ENCODE measurements at regions not wholly inside any gene's neighbourhood (a gene's known extent, or its start where the extent isn't known, plus 50 kb on each side); places are given as distances from the start of the nearest gene placed in this dataset.
"Not testable (repeated sequence)": the region's sequence is repeated elsewhere in the genome, so short reads cannot be mapped to it uniquely, and the experiment has no call there.

DNA sequence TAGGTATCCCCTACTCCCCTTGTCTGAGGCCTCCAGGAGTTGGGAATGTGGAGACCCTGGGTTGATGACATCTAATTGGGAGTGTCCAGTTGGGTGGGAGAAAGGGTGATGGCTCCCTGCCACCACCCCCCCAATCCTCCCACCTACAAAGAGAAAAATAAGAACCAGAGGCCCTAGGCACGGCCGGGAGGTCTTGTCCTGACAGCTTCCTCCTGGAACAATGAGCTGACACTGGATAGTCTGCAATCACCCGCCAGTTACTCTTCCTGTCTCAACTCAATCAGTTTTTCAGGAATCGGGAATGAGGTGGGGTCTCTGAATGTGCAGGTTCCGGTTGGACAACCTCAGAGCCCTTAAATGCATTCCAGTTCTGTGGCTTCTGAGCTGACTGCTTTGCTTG is 129.9 kb upstream of the MRPS22 start:
- no peaks in the 10 kb centered on the region for H3K36me3 Mint-ChIP-seq (ENCODE audit: low read depth)
- H3K4me3 Mint-ChIP-seq: no peak overlapping the region
- H3K27ac Mint-ChIP-seq: no peak overlapping the region
- H3K9me3 Mint-ChIP-seq: no peaks in the 10 kb centered on the region
- intact Hi-C loops (cut with micrococcal nuclease): no loop called here
- no peaks in the 10 kb centered on the region for H3K4me1 Mint-ChIP-seq (ENCODE audit: low read depth)
- peaks cover 1% of the 10 kb centered on the region for H3K27me3 Mint-ChIP-seq

DNA sequence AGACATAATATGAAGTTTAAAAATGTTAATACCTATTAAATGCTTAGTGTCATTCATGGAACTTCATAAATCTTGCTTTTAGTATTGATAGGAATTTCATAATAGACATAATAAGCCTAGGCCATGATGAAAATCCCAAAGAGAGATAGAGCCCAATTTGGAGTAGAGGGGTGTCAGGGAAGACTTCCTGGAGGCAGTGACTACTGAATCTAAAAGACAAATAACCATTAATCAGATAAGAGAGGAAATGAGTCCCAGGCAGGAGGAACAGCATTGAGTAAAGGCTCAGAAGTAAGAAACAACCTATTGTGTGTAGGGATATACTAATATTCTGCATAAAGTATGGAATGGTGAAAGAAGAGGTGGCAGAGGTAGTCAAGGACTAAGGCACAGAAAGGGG is 126.9 kb upstream of the MRPS22 start:
- Mint-ChIP-seq H3K36me3 (ENCODE audit: low read depth) (no peaks in the 10 kb centered on the region), H3K4me3 (no peak overlapping the region), H3K27me3 (no peaks in the 10 kb centered on the region), H3K4me1 (ENCODE audit: low read depth) (no peaks in the 10 kb centered on the region), H3K27ac (no peak overlapping the region), H3K9me3 (no peaks in the 10 kb centered on the region)
- intact Hi-C loops (cut with micrococcal nuclease): no loop called here

DNA sequence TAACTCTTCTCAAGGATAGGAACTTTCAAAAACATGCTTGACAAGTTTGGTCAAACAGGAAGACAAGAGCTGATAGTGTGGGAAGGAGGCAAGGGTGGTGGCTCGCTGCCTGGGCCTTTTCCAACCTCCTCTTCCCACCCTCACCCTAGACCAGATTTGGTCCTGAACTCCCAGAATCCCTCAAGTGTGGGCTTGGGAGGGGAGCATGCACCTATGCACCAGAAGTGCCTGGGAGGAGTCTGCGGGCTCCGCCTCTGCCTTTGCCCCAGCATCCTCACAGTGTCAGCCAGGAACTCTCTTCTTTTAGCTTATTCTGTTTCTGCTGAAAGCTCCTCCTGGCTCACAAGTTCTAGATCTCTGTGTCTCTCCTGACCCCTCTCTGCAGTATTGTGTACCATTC is 126.2 kb upstream of the MRPS22 start:
- Mint-ChIP-seq H3K4me3 (no peak overlapping the region), H3K36me3 (ENCODE audit: low read depth) (no peaks in the 10 kb centered on the region), H3K27ac (no peak overlapping the region), H3K9me3 (no peaks in the 10 kb centered on the region), H3K4me1 (ENCODE audit: low read depth) (no peaks in the 10 kb centered on the region), H3K27me3 (no peaks in the 10 kb centered on the region)
- intact Hi-C loops (cut with micrococcal nuclease): no loop called here

DNA sequence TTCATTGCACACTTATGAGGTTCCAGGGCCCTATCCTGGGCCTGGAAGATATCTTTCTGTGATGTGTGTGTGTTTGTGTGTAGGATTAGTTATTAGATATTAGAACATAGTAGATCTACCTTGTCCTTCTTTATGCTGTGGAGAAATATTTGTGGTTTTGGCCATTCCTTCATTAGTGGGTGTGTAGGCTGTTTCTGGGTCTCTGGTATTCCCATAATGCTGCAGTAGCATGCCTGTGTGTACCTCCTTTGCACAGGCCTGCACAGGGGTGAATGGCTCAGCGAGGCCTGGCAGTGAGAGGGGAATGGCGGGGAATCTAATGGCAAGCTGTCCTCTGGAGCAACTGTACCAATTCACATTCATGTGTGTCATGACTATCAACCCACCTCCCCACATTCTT is 125.8 kb upstream of the MRPS22 start:
- intact Hi-C loops (cut with micrococcal nuclease): no loop called here
- no peaks in the 10 kb centered on the region for H3K27me3 Mint-ChIP-seq

DNA sequence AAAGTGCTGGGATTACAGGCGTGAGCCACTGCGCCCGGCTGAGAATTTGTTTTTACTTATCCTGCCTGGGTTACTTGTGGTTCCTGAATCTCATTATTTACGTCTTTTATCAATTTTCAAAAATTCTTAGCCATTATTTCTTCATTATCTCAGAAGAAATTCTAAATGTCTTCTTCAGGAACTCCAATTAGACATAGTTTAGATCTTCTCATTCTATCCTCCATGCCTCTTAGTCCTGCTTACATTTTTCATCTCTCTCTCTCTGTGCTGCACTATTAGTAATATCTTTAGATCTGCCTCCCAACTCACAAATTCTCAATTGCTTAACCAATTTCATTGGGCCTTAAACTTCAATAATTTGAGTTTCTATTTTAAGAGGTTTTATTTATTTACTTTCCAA is 124.4 kb upstream of the MRPS22 start:
- no peak overlapping the region for H3K4me3 Mint-ChIP-seq
- no peaks in the 10 kb centered on the region for H3K4me1 Mint-ChIP-seq (ENCODE audit: low read depth)
- no peaks in the 10 kb centered on the region for H3K36me3 Mint-ChIP-seq (ENCODE audit: low read depth)
- intact Hi-C loops (cut with micrococcal nuclease): no loop called here
- H3K27ac Mint-ChIP-seq: no peak overlapping the region
- H3K9me3 Mint-ChIP-seq: no peaks in the 10 kb centered on the region
- H3K27me3 Mint-ChIP-seq: no peaks in the 10 kb centered on the region

More for the DNA sequence above, 125.8 kb upstream of the MRPS22 start:
- H3K4me1 Mint-ChIP-seq (ENCODE audit: low read depth): no peaks in the 10 kb centered on the region
- no peaks in the 10 kb centered on the region for H3K36me3 Mint-ChIP-seq (ENCODE audit: low read depth)
- H3K27ac Mint-ChIP-seq: no peak overlapping the region
- no peaks in the 10 kb centered on the region for H3K9me3 Mint-ChIP-seq
- no peak overlapping the region for H3K4me3 Mint-ChIP-seq

DNA sequence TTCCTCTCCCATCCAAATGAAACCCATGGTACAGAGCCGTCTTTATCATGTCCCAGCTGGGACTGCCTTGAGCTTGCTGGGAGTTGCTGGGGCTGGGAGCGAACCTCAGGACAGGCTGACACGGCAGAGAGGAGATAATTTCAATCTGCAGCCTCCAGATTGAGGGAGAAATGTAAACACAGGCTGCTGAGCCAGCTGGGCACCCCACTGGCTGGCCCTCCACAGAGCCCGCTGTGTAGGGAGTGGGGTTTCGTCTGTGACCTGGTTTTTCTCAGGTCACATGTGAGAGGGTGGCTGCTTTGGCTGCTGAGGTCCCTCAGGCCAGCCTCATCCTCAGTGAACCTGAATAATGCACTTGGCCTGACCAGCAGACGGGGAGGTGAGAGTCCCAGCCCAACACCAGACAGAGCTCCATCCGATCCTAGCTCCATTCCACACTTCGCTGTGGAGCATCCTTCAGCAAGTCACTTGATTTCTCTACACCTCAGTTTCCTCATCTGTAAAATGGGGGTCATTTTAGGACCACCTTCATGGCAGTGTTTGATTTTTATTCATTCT is 121.6 kb upstream of the MRPS22 start:
- H3K27ac Mint-ChIP-seq: no peak overlapping the region
- no peaks in the 10 kb centered on the region for H3K4me1 Mint-ChIP-seq (ENCODE audit: low read depth)

DNA sequence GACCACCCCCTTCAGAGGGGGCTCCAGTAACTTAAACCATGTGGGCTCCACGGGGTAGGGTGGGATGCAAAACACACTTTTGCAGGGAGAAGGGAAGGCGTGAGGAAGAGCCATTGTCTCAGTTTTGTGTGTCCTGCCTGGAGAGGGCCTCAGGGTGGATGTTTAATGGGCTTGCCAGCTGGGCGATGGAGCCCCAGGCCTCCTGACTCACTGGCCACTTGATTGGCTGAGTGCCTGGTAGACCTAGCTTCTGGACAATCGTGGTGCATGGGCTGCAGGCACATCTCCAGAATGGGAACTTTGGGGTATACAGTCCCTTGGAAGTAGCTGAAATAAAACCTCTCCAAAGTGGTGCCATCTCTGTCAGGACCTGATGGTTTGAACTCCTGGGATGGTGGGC is 118.3 kb upstream of the MRPS22 start:
- H3K4me1 Mint-ChIP-seq (ENCODE audit: low read depth): no peaks in the 10 kb centered on the region
- no peak overlapping the region for H3K4me3 Mint-ChIP-seq
- intact Hi-C loops (cut with micrococcal nuclease): no loop called here
- H3K27ac Mint-ChIP-seq: no peak overlapping the region
- H3K36me3 Mint-ChIP-seq (ENCODE audit: low read depth): no peaks in the 10 kb centered on the region
- H3K27me3 Mint-ChIP-seq: no peaks in the 10 kb centered on the region
- no peaks in the 10 kb centered on the region for H3K9me3 Mint-ChIP-seq

More for the DNA sequence above, 121.6 kb upstream of the MRPS22 start:
- intact Hi-C loops (cut with micrococcal nuclease): no loop called here
- H3K36me3 Mint-ChIP-seq (ENCODE audit: low read depth): no peaks in the 10 kb centered on the region
- H3K4me3 Mint-ChIP-seq: no peak overlapping the region
- H3K9me3 Mint-ChIP-seq: no peaks in the 10 kb centered on the region
- no peaks in the 10 kb centered on the region for H3K27me3 Mint-ChIP-seq

DNA sequence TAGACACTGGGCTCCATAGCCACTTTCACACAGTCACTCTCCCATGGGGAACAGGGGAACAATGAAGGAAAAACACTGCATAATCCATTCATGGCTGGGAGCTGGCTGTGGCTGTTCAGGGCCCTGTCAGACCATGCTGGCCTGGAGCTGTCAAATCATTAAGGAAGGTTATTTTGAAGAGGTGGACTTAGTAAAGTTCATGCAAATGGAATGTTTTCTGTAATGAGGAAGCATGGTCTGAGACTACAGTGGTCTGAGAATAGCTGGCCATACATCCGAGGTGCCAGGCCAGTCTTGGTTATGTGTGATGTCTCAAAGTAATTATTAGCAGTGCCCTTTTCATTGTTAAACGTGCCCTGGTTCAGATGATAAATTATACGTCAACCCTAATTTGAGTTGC is 117.1 kb upstream of the MRPS22 start:
- intact Hi-C loops (cut with micrococcal nuclease): no loop called here
- H3K4me1 Mint-ChIP-seq (ENCODE audit: low read depth): peaks cover 1% of the 10 kb centered on the region

DNA sequence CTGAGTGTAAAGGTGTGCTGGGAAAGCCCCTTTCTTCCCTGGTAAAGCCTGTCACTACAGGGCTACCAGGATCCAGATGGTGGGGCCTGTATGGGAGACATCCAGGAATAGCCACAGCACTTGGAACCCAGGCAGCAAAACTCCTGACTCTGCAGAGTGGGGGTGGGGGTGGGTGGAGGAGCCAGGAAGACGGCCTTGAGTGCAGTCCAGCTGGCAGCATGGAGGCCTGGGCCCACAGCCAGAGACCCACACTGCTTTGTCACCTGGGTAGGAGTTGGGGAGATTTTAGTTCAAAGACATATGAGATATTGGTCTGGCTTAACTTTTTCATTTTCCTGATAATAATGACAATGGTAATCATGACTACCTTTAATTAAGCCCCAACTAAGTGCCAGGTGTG is 116.7 kb upstream of the MRPS22 start:
- H3K4me3 Mint-ChIP-seq: no peak overlapping the region
- no peaks in the 10 kb centered on the region for H3K36me3 Mint-ChIP-seq (ENCODE audit: low read depth)
- H3K27me3 Mint-ChIP-seq: no peaks in the 10 kb centered on the region
- no peak overlapping the region for H3K27ac Mint-ChIP-seq
- intact Hi-C loops (cut with micrococcal nuclease): no loop called here
- peaks cover 6% of the 10 kb centered on the region for H3K4me1 Mint-ChIP-seq (ENCODE audit: low read depth)
- H3K9me3 Mint-ChIP-seq: no peaks in the 10 kb centered on the region

More for the DNA sequence above, 117.1 kb upstream of the MRPS22 start:
- no peak overlapping the region for H3K27ac Mint-ChIP-seq
- no peaks in the 10 kb centered on the region for H3K9me3 Mint-ChIP-seq
- no peaks in the 10 kb centered on the region for H3K27me3 Mint-ChIP-seq
- H3K4me3 Mint-ChIP-seq: no peak overlapping the region
- H3K36me3 Mint-ChIP-seq (ENCODE audit: low read depth): no peaks in the 10 kb centered on the region

DNA sequence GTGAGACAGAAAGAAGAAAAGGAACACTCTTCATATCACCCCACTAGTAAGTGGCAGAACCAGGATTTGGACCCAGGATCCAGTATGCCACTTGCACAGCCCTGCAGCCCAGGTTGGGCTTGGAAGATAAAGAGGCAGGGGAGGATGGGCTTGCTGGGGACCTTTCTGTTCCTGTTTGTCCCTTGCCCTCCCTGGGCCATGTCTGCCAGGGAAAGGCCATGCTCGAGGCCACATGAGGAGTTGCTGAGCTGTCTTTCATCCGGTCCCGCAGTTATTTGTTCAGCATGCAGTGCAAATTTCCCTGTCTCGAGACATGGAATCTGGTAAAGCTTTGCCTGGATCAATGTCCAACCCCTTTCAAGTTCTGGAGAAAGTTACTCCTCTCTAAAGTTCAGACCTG is 116.0 kb upstream of the MRPS22 start:
- no peaks in the 10 kb centered on the region for H3K9me3 Mint-ChIP-seq
- H3K4me1 Mint-ChIP-seq (ENCODE audit: low read depth): peaks cover 7% of the 10 kb centered on the region
- intact Hi-C loops (cut with micrococcal nuclease): no loop called here

DNA sequence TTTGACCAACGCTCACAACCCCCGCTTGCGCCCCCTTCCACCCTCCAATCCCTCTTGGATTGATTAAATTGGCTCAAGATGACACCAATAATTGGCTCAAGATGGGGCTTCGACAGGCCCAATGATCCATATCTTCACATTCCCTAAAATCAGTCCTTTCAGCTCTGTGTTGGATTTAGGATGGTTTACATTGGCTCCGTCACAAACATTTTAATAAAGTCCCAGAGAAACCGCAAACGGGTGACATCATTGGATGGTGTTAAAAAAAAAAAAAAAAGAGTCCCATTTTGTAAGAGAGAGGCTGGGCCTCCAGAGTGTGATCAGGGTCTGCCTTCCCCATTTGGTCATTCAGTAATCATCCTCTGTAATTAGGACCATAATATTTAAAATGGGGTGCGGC is 113.4 kb upstream of the MRPS22 start:
- Mint-ChIP-seq H3K9me3 (no peaks in the 10 kb centered on the region), H3K4me1 (ENCODE audit: low read depth) (peaks cover 15% of the 10 kb centered on the region), H3K27ac (no peak overlapping the region), H3K36me3 (ENCODE audit: low read depth) (no peaks in the 10 kb centered on the region), H3K4me3 (no peak overlapping the region), H3K27me3 (no peaks in the 10 kb centered on the region)
- intact Hi-C loops (cut with micrococcal nuclease): no loop called here

More for the DNA sequence above, 116.0 kb upstream of the MRPS22 start:
- Mint-ChIP-seq H3K36me3 (ENCODE audit: low read depth) (no peaks in the 10 kb centered on the region), H3K27me3 (no peaks in the 10 kb centered on the region), H3K4me3 (no peak overlapping the region), H3K27ac (no peak overlapping the region)

DNA sequence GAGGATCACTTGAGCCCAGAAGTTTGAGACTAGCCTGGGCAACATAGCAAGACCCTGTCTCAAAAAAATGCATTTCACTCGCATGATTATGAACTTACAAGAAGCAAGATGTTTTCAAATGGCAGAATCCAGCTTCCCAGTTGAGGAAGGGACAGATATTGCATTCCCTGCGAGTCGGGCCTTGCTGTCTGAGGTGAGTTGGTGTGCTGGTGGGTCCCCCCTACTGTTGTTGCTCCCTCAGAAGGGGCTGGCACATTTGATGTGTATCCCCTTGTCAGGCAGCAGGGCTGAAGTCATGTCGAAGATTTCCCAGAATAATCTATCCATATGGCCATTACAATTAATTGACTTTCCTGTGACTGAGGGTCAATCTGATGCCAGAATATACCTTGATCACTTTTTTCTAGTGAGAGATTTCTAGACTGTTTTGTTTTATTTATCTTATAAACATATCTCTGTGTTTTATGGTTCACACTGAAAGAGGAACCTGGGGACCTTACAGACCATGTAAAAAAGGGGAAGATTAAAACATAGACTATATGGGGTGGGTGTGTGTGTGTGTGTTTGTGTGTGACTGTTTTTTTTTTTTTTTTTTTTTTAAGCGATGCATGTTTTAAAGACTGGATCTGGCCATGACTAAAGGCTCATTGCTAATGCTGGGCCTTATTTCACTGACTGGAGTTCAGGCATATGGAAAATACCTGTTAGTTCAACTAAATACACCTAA is 112.1 kb upstream of the MRPS22 start:
- Mint-ChIP-seq H3K27me3 (no peaks in the 10 kb centered on the region), H3K36me3 (ENCODE audit: low read depth) (no peaks in the 10 kb centered on the region), H3K27ac (no peak overlapping the region), H3K4me1 (ENCODE audit: low read depth) (peaks cover 15% of the 10 kb centered on the region), H3K4me3 (no peak overlapping the region), H3K9me3 (no peaks in the 10 kb centered on the region)
- intact Hi-C loops (cut with micrococcal nuclease): no loop called here

DNA sequence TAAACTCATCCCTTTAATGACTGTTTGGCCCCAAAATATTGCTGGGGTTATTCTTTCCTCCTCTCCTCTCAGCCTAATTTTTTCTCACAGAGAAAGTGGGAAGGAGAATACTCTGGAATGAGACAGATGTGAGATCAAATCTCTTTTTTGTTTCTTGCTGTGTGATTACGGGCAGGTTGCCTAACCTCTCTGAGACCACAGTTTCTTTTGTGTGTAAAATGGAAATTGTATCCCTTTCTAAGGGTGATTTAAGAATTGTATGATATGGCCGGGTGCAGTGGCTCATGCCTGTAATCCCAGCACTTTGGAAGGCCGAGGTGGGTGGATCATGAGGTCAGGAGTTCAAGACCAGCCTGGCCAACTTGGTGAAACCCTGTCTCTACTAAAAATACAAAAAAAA is 111.5 kb upstream of the MRPS22 start:
- H3K4me3 Mint-ChIP-seq; H3K9me3 Mint-ChIP-seq; H3K27me3 Mint-ChIP-seq; H3K36me3 Mint-ChIP-seq (ENCODE audit: low read depth); intact Hi-C loops (cut with micrococcal nuclease); H3K27ac Mint-ChIP-seq: not testable (repeated sequence)
- peaks cover 15% of the 10 kb centered on the region for H3K4me1 Mint-ChIP-seq (ENCODE audit: low read depth)

DNA sequence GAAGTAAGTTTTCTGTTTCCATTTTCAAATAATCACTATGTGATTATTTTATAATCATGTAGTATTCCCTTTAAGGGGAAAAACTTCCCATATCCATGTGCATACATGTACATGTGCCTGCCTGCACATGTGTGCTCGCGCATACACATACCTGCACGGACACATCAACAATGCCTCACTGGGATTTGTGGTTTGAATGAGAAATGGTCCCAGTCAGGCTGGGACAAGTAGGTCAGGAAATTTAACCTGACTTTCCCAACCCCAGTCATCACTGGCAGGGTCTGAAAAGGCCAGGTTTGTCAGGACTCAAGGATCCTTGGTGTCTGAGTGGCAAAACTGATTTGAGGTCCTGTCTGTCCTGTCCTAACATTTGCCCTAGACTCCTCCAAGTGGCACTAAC is 109.3 kb upstream of the MRPS22 start:
- H3K9me3 Mint-ChIP-seq: no peaks in the 10 kb centered on the region
- peaks cover 15% of the 10 kb centered on the region for H3K4me1 Mint-ChIP-seq (ENCODE audit: low read depth)
- H3K36me3 Mint-ChIP-seq (ENCODE audit: low read depth): no peaks in the 10 kb centered on the region
- H3K27me3 Mint-ChIP-seq: peaks cover 14% of the 10 kb centered on the region
- no peak overlapping the region for H3K4me3 Mint-ChIP-seq
- no peak overlapping the region for H3K27ac Mint-ChIP-seq
- intact Hi-C loops (cut with micrococcal nuclease): no loop called here

DNA sequence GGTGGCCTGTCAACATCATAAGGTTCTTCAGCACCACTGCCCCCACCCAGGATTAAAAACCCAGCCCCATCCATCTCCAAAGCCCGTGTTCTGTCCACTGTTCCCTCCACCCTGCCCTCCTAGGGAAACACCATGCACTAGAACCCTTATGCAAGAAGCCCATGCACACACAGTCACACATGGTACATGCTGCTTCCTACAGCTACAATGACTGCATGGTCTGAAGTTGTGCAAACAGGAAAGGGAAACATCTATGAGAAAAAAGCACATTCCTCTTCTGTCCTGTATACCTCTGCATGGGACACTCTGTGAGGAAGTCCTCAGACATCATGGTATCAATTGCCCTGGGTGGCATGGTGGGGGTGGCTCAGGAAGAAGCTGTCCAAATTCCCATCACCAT is 108.6 kb upstream of the MRPS22 start:
- H3K9me3 Mint-ChIP-seq: no peaks in the 10 kb centered on the region
- no peak overlapping the region for H3K27ac Mint-ChIP-seq
- peaks cover 15% of the 10 kb centered on the region for H3K4me1 Mint-ChIP-seq (ENCODE audit: low read depth)
- no peaks in the 10 kb centered on the region for H3K36me3 Mint-ChIP-seq (ENCODE audit: low read depth)
- no peak overlapping the region for H3K4me3 Mint-ChIP-seq
- intact Hi-C loops (cut with micrococcal nuclease): no loop called here
- peaks cover 17% of the 10 kb centered on the region for H3K27me3 Mint-ChIP-seq

All from dendritic cell treated with granulocyte-macrophage colony-stimulating factor and Interleukin-4, amounts not matched to agents 40 ng/mL and 50 ng/mL, for 4 days (primary cell).